HG03039 (cell line): ENCODE measurements at regions not wholly inside any gene's neighbourhood (a gene's known extent, or its start where the extent isn't known, plus 50 kb on each side); places are given as distances from the start of the nearest gene placed in this dataset.

Experiments used
- ATAC-seq: cut with Tn5 transposase; IDR thresholded peaks from one replicate; pipeline ENCODE4 v1.9.1; 2021; ENCODE audit warnings: mild to moderate bottlenecking, moderate library complexity; ENCODE audit not compliant: unreplicated experiment

- peak; percentile 92 for ATAC-seq
Observed at GRCh38 chr7:86949052-86949778, 110.2 kb downstream of the ELAPOR2 start.

- ATAC-seq = no peak
Observed at GRCh38 chr7:86947929-86948328, 111.5 kb downstream of the ELAPOR2 start.

GRCh38 chr7:86943447-86943846, 116.0 kb downstream of the ELAPOR2 start:
- ATAC-seq = no peak

- ATAC-seq = no peak
Observed at GRCh38 chr7:86942995-86943394, 116.5 kb downstream of the ELAPOR2 start.

GRCh38 chr7:86942081-86942480, 117.4 kb downstream of the ELAPOR2 start:
- no peak for ATAC-seq

- ATAC-seq = peak; percentile 61
Observed at GRCh38 chr7:86939197-86939814, 120.1 kb downstream of the ELAPOR2 start.

- ATAC-seq = no peak
Observed at GRCh38 chr7:86937363-86937878, 122.0 kb downstream of the ELAPOR2 start.

GRCh38 chr7:86933295-86933845, 126.1 kb downstream of the ELAPOR2 start:
- ATAC-seq = no peak

- ATAC-seq = no peak
Observed at GRCh38 chr7:86932038-86932512, 127.4 kb downstream of the ELAPOR2 start.

- ATAC-seq = no peak
Observed at GRCh38 chr7:86931439-86931838, 128.0 kb downstream of the ELAPOR2 start.

- no peak for ATAC-seq
Observed at GRCh38 chr7:86930554-86931307, 128.7 kb downstream of the ELAPOR2 start.

- ATAC-seq = peak; percentile 37
Observed at GRCh38 chr7:86929293-86930109, 130.0 kb downstream of the ELAPOR2 start.

GRCh38 chr7:86928308-86928707, 131.1 kb downstream of the ELAPOR2 start:
- no peak for ATAC-seq

- ATAC-seq = no peak
Observed at GRCh38 chr7:86926732-86927131, 132.7 kb downstream of the ELAPOR2 start.

GRCh38 chr7:86925221-86925620, 134.2 kb downstream of the ELAPOR2 start:
- ATAC-seq = no peak

GRCh38 chr7:86923527-86923926, 135.9 kb downstream of the ELAPOR2 start:
- no peak for ATAC-seq

GRCh38 chr7:86920154-86920553, 139.3 kb downstream of the ELAPOR2 start:
- no peak for ATAC-seq

GRCh38 chr7:86918245-86918644, 141.2 kb downstream of the ELAPOR2 start:
- no peak for ATAC-seq

GRCh38 chr7:86916277-86916825, 143.1 kb downstream of the ELAPOR2 start:
- ATAC-seq = no peak

GRCh38 chr7:86914551-86914950, 144.9 kb downstream of the ELAPOR2 start:
- ATAC-seq = no peak
